ENCODE measurements at regions not wholly inside any gene's neighbourhood (a gene's known extent, or its start where the extent isn't known, plus 50 kb on each side); places are given as distances from the start of the nearest gene placed in this dataset.
A peak's percentile ranks its signal among the peaks of the same experiment; 100 is the strongest.

GRCh38 chr12:76611533-76611932 lies 52.0 kb upstream of the OSBPL8 start:
- TF ChIP-seq CTCF (IDR thresholded peaks at IDR 0.05): no peak

GRCh38 chr12:76614364-76614763 lies 54.8 kb upstream of the OSBPL8 start:
- TF ChIP-seq CTCF (IDR thresholded peaks at IDR 0.05) (no peak), POLR2A (IDR thresholded peaks at IDR 0.05) (no peak)
- H3K4me3 ChIP-seq (ENCODE audit: low read depth, poor library complexity, severe bottlenecking): no peak overlapping the region
- intact Hi-C loops (cut with DNase I; ENCODE audit: low total_unique reads): no loop called here
- no peak for DNase-seq (ENCODE audit: low spot score in 2 of 2)
- 86 to 95% methylated on average over 2 of the region's 2 CpGs for WGBS, 2 donors

More at GRCh38 chr12:76611533-76611932, 52.0 kb upstream of the OSBPL8 start:
- DNase-seq (ENCODE audit: low spot score in 2 of 2): peak in 1 of 2 donors; percentile 51
- 14 to 30% methylated on average over 2 of the region's 2 CpGs for WGBS, 2 donors
- intact Hi-C loops (cut with DNase I; ENCODE audit: low total_unique reads): no loop called here
- H3K4me3 ChIP-seq (ENCODE audit: low read depth, poor library complexity, severe bottlenecking): no peak overlapping the region

- no peak overlapping the region for H3K4me3 ChIP-seq (ENCODE audit: low read depth, poor library complexity, severe bottlenecking)
- WGBS, 2 donors: 78 to 88% methylated on average over 6 of the region's 6 CpGs
- no peak for TF ChIP-seq CTCF (IDR thresholded peaks at IDR 0.05)
- no peak for TF ChIP-seq POLR2A (IDR thresholded peaks at IDR 0.05)
- intact Hi-C loops (cut with DNase I; ENCODE audit: low total_unique reads): no loop called here
- no peak for DNase-seq (ENCODE audit: low spot score in 2 of 2)
Observed at GRCh38 chr12:76618031-76618430, 58.5 kb upstream of the OSBPL8 start.

- TF ChIP-seq POLR2A (IDR thresholded peaks at IDR 0.05) (no peak), CTCF (IDR thresholded peaks at IDR 0.05) (peak in 1 of 3 donors; percentile 70)
- intact Hi-C loops (cut with DNase I; ENCODE audit: low total_unique reads): loop anchor here (5.0 kb wide), 1 partner anchor 176 kb away; no protein-coding TSS in a partner anchor
- no peak overlapping the region for H3K4me3 ChIP-seq (ENCODE audit: low read depth, poor library complexity, severe bottlenecking)
- 0 to 5% methylated on average over 1 of the region's 1 CpG for WGBS, 2 donors
- peak; percentile 68 to 93 for DNase-seq (ENCODE audit: low spot score in 2 of 2)
Observed at GRCh38 chr12:76621582-76622024, 62.0 kb upstream of the OSBPL8 start.

GRCh38 chr12:76622351-76622750 lies 62.8 kb upstream of the OSBPL8 start:
- 77 to 85% methylated on average over 5 of the region's 5 CpGs for WGBS, 2 donors
- TF ChIP-seq POLR2A (IDR thresholded peaks at IDR 0.05) (no peak), CTCF (IDR thresholded peaks at IDR 0.05) (no peak)
- no peak for DNase-seq (ENCODE audit: low spot score in 2 of 2)
- H3K4me3 ChIP-seq (ENCODE audit: low read depth, poor library complexity, severe bottlenecking): no peak overlapping the region
- intact Hi-C loops (cut with DNase I; ENCODE audit: low total_unique reads): loop anchor here (5.0 kb wide), 1 partner anchor 175 kb away; no protein-coding TSS in a partner anchor

GRCh38 chr12:76622915-76623314 lies 63.3 kb upstream of the OSBPL8 start:
- intact Hi-C loops (cut with DNase I; ENCODE audit: low total_unique reads): loop anchor here (5.0 kb wide), 1 partner anchor 174 kb away; no protein-coding TSS in a partner anchor
- TF ChIP-seq CTCF (IDR thresholded peaks at IDR 0.05) (no peak), POLR2A (IDR thresholded peaks at IDR 0.05) (no peak)
- no peak for DNase-seq (ENCODE audit: low spot score in 2 of 2)

More at GRCh38 chr12:76622915-76623314, 63.3 kb upstream of the OSBPL8 start:
- no peak overlapping the region for H3K4me3 ChIP-seq (ENCODE audit: low read depth, poor library complexity, severe bottlenecking)

Data from lower leg skin (tissue), 4 donors.